Posterior vena cava (tissue), 2 donors: ENCODE measurements at regions not wholly inside any gene's neighbourhood (a gene's known extent, or its start where the extent isn't known, plus 50 kb on each side); places are given as distances from the start of the nearest gene placed in this dataset.
"Not testable (repeated sequence)": the region's sequence is repeated elsewhere in the genome, so short reads cannot be mapped to it uniquely, and the experiment has no call there.

ENCODE experiments used
- DNase-seq: peaks from one replicate; pipeline ENCODE4 v3.0.0-alpha.2; 2020; ENCODE audit warnings: low spot score
- intact Hi-C, 2 donors: fragments of 100-400 bp; cut with DNase I; formaldehyde crosslinking; loops; one replicate each; pipeline versions ENCODE4 v1.14.1 to v1.14.2; 2022 to 2023
- donor health status: DM: yes; HTN: yes; CAD: no.
- donor health status: DM: yes; HTN: yes; CAD: no.

DNA sequence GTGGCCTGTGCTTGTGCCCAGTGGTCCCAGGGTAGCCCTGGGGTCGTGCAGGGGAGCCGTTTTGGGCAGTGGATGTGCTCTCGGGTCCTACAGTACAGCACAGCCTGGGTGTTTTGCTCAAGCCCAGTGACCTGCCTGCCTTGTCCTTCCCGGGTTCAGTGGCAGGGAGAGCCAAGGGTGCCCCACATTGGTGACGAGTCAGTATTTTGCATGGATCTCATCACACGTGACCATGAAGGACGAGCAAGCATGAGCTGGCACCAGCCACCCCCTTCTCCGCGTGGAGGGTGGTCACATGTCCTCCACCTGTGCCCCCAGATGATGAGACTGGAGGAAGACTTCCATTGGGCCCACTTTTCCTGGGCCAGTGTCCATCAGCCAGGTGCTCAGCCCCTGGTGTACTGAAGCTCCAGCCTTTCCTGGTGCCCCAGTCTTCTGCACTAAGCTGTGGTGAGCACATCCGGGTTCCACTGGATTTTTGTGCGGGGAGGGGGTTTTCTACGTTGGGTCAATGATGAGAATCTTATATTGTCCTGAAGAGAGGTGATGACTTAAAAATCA is 197.5 kb downstream of the UBE3A start:
- DNase-seq = peak; percentile 59
- intact Hi-C loops = loop anchor here in 1 of 2 donors (5.0 kb wide), 1 partner anchor 954 kb away; no protein-coding TSS in a partner anchor

DNA sequence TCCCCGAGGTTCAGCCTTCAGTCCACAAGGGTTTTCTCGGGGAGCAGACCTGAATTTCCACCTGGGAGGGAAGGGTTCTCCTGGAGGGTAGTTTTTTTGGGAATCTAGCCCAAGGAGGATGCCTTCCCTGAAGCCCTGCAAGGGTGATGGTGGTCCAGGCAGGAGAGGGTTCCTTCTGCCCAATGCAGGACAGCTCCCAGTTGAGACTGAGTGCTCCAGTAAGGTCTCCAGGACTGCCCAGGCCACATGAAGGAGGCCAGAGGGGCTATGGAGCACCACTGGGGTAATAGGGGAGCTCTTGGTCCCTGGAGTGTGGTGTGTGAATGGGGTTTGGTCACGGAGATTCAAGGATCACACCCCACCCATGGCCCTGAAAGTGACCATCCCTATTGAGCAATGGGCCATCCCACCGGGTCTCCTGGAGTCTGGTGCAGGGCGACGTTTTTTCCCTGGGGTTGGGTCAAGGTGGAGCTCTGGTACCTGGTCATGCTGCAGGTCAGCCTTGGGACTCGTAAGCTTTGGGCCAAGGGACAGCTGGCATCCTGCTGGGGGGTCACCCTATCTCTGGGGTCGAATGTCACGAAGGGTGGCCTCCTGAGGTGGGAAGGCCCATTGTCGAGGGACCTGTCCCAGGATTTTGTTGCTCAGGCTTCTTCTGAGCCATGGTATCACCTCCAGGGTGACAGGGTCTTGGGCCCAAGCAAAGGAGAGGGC is 196.5 kb downstream of the UBE3A start:
- peak; percentile 42 for DNase-seq
- intact Hi-C loops = loop anchor here in 1 of 2 donors (5.0 kb wide), 1 partner anchor 955 kb away; no protein-coding TSS in a partner anchor

DNA sequence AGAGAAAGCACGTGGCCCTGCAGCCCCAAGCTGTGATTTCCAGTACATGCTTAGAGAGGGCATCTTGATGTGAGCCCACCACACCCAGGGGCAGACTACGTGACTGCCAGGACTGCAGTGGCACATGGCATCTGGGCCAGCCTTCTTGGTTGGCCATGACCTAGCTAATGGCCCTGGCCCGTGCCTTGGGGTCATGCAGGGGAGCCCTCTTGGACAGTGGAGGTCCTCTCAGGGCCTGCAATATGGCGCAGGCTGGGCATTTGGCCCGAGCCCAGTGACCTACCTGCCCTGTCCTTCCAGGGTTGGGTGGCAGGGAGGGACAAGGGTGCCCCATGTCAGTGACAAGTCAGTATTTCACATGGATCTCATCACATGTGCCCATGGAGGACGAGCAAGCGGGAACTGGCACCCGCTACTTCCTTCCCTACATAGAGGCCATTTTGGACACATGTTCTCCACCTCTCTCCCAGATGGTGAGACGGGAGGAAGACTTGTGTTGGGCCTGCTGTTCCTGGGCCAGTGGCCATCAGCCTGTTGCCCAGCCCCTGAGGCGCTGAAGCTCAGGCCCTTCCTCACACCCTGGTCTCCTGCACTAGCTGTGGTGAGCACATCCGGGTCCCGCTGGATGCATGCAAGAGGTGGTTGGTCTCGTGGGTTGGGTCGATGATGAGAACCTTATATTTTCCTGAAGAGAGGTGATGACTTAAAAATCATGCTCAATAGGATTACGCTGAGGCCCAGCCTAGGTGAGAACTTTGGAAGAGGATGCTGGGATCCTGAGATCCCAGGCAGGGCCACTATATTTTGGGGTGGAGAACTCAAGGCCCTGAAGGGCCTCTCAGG is 195.6 kb downstream of the UBE3A start:
- intact Hi-C loops = loop anchor here in 1 of 2 donors (5.0 kb wide), 1 partner anchor 956 kb away; no protein-coding TSS in a partner anchor
- DNase-seq = peak; percentile 63

DNA sequence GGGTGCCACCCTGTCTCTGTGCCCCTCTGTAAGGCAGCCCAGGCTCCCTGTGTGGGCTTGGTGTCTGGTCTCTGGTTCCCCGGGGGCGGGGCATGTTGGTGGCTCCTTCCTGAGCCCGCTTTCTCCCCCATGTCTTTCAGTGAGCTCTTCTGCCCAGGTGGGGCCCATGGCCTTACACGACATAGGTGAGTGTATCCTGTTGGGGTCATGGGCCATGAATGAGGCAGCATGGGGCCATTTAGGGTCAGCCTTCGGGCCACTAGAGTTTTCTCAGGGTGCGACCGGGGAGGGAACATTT is 195.1 kb downstream of the UBE3A start:
- intact Hi-C loops = loop anchor here in 1 of 2 donors (5.0 kb wide), 1 partner anchor 956 kb away; no protein-coding TSS in a partner anchor

DNA sequence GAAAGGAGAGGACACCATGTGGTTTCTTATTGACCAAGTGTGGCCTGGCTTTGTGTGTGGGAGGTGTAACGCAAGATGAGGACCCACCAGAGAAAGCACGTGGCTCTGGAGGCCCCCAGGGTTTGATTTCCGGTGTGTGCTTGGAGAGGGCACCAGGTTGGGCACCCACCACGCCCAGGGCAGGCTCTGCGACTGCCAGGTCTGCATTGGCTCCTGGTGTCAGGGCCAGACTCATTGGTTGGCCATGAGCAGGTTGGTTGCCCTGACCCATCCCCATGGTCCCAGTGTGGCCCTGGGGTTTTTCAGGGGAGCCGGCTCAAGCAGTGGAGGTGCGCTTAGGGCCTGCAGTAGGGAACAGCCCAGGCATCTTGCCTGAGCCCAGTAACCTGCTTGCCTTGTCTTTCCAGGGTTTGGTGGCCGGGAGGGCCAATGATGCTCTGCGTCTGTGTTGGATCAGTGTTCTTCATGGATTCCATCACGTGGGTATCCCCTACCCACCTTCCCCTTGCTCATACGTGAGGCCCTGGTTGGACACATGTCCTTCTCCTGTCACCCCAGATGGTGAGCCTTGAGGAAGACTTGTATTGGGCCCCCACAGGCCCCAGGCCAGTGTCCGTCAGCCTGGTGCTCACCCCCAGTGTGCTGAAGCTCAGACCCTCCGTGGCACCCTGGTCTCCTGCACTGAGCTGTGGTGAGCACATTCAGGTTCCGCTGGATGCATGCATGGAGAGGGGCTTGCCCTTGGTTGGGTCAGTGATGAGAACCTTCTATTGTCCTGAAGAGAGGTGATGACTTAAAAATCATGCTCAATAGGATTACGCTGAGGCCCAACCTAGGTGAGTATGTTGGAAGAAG is 193.9 kb downstream of the UBE3A start:
- intact Hi-C loops = loop anchor here in 1 of 2 donors (5.0 kb wide), 1 partner anchor 958 kb away; no protein-coding TSS in a partner anchor
- peak; percentile 54 for DNase-seq

More for the DNA sequence above, 195.1 kb downstream of the UBE3A start:
- DNase-seq = peak; percentile 63

DNA sequence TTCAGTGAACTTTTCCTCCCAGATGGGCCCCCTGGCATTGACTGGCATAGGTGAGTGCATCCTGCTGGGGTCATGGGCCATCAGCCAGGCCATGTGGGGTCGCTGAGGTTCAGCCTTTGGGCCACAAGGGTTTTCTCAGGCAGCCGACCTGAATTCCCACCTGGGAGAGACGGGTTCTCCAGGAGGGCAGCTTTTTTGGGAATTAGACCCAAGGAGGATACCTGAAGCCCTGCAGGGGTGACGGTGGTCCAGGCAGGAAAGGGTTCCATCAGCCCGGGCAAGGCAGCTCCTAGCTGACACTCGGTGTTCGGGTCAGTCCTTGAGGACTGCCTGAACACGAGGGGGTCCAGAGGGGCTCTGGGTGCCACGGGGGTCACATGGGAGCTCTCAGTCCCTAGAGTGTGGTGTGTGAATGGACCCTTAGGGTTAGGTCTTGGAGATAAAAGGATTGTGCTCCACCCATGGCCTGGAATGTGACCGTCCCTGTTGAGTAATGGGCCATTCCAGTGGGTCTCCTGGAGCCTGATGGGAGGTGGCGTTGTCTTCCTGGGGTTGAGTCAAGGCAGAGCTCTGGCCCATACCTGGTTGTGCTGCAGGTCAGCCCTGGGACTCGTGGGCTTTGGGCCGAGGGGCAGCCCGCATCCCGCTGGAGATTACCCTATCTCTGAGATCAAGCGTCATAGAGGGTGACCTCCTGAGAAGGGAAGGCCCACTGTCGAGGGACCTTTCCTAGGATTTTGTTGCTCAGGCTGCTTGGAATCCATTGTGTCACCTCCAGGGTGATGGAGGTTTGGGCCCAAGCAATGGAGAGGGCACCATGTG is 192.8 kb downstream of the UBE3A start:
- intact Hi-C loops = no loop called here
- peak; percentile 64 for DNase-seq

DNA sequence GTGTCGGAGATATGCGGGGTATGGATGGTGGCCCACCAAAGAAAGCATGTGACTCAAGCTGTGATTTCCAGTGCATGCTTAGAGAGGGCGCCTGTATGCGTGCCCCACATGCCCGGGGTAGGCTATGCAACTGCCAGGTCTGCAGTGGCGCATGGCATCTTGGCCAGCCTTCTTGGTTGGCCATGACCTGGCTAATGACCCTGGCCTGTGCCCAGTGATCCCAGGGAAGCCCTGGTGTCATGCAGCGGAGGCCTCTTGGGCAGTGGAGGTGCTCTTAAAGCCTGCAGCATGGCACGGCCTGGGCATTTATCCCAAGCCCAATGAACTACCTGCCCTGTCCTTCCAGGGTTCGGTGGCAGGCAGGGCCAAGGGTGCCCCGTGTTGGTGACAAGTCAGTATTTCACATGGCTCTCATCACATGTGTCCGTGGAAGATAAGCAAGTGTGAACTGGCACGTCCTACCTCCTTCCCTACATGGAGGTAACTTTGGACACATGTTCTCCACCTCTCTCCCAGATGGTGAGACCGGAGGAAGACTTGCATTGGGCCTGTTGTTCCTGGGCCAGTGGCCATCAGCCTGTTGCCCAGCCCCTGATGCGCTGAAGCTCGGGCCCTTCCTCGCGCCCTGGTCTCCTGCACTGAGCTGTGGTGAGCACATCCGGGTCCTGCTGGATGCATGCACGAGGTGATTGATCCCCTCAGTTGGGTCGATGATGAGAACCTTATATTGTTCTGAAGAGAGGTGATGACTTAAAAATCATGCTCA is 192.0 kb downstream of the UBE3A start:
- peak; percentile 78 for DNase-seq
- intact Hi-C loops = no loop called here

DNA sequence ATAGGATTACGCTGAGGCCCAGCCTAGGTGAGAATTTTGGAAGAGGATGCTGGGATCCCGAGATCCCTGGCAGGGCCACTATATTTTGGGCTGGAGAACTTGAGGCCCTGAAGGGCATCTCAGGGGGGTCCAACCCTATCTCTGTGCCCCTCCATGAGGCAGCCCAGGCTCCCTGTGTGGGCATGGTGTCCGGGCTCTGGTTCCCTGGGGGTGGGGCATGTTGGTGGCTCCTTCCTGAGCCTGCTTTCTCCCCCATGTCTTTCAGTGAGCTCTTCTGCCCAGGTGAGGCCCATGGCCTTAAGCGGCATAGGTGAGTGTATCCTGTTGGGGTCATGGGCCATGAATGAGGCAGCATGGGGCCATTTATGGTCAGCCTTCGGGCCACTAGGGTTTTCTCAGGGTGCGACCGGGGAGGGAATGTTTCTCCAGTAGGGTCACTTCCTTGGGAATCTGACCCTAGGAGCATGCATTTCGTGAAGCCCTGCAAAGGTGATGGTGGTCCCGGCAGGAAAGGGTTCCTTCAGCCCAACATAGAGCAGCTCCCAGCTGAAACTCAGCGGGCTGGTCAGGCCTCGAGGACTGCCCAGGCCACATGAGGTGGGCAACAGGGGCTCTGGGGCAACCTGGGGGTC is 191.3 kb downstream of the UBE3A start:
- DNase-seq = peak; percentile 74

DNA sequence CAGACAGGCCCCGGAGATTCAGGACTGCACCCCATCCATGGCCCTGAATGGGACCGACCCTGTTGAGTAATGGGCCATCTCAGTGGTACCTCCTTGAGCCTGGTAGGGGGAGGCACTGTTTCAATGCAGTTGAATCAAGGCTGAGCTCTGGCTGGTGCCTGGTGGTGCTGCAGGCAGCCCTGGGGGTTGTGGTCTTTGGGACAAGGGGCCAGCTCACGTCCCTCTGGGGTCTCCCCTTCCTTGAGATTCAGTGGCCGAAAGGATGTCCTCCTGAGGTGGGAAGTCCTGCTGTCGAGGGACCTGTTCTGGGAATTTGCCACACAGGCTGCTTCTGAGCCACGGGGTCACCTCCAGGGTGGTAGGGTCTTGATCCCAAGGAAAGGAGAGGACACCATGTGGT is 190.7 kb downstream of the UBE3A start:
- intact Hi-C loops = not testable (repeated sequence)
- DNase-seq = peak; percentile 37

More for the DNA sequence above, 191.3 kb downstream of the UBE3A start:
- intact Hi-C loops = no loop called here

DNA sequence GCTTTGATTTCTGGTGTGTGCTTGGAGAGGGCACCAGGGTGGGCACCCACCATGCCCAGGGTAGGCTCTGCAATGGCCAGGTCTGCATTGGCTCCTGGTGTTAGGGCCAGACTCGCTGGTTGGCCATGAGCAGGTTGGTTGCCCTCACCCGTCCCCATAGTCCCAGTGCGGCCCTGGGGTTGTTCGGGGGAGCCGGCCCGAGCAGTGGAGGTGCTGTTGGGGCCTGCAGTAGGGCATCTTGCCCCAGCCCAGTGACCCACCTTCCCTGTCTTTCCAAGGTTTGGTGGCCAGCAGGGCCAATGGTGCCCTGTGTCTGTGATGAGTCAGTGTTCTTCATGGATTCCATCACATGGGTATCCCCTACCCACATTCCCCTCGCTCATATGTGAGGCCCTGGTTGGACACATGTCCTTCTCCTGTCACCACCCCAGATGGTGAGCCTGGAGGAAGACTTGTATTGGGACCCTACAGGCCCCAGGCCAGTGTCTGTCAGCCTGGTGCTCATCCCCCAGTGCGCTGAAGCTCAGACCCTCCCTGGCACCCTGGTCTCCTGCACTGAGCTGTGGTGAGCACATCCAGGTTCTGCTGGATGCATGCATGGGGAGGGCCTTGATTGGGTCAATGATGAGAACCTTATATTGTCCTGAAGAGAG is 190.1 kb downstream of the UBE3A start:
- intact Hi-C loops = no loop called here
- peak; percentile 71 for DNase-seq

DNA sequence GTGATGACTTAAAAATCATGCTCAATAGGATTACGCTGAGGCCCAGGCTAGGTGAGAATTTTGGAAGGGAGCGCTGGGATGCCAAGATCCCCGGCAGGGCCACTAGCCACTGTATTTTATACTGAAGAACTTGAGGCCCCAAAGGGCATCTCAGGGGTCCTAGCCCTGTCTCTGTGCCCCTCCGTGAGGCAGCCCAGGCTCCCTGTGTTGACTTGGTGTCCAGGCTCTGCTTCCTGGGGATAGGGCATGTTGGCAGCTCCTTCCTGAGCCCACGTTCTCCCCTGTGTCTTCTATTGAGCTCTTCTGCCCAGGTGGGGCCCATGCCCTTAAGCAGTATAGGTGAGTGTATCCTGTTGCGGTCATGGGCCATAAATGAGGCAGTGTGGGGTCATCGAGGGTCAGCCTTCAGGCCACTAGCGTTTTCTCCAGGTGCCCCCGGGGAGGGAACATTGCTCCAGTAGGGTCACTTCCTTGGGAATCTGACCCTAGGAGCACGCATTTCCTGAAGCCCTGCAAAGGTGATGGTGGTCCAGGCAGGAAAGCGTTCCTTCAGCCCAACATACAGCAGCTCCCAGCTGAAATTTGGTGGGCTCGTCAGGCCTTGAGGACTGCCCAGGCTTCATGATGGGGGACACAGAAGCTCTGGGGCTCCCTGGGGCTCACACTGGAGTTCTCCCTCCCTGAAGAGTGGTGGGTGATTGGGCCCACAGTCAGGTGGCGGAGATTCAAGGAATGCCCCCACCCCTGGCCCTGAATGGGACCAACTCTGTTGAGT is 189.4 kb downstream of the UBE3A start:
- peak; percentile 38 for DNase-seq
- intact Hi-C loops = no loop called here

DNA sequence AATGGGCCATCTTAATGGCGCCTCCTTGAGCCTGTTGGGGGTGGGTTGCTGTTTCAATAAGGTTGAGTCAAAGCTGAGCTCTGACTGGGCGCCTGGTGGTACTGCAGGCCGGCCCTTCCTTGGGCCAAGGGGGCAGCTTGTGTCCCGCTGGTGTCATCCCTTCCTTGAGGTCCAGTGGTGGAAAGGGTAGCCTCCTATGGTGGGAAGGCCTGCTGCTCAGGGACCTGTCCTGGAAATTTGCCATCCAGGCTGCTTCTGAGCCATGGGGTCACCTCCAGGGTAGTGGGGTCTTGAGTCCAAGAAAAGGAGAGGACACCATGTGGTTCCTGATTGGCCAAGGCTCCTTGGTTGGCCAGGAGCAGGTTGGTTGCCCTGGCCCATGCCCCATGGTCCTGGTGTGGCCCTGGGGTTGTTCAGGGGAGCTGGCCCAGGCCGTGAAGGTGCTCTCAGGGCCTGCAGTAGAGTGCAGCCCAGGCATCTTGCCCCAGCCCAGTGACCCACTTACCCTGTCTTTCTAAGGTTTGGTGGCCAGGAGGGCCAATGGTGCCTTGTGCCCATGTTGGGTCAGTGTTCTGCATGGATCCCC is 188.7 kb downstream of the UBE3A start:
- DNase-seq = peak; percentile 64
- intact Hi-C loops = no loop called here

DNA sequence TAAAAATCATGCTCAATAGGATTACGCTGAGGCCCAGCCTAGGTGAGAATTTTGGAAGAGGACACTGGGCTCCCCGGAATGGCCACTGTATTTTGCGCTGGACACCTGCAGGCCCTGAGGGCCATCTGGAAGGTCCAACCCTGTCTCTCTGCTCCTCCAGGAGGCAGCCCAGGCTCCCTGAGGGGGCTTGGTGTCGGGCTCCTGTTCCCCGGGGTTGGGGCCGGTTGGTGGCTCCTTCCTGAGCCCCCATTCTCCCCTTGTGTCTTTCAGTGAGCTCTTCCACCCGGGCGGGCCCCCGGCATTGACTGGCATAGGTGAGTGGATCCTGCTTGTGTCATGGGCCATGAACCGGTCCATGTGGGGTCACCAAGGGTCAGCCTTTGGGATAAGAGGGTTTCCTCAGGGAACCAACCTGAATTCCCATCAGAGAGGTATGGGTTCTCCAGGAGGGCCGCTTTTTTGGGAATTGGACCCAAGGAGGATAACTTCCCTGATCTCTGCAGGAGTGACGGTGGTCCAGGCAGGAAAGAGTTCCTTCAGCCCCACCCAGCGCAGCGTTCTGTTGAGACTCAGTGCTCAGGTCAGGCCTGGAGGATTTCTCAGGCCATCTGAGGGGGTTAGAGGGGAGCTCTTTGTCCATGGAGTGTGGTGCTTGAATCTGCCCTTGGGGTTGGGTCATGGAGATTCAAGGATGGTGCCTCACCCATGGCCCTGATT is 187.8 kb downstream of the UBE3A start:
- intact Hi-C loops = no loop called here
- peak; percentile 68 for DNase-seq

DNA sequence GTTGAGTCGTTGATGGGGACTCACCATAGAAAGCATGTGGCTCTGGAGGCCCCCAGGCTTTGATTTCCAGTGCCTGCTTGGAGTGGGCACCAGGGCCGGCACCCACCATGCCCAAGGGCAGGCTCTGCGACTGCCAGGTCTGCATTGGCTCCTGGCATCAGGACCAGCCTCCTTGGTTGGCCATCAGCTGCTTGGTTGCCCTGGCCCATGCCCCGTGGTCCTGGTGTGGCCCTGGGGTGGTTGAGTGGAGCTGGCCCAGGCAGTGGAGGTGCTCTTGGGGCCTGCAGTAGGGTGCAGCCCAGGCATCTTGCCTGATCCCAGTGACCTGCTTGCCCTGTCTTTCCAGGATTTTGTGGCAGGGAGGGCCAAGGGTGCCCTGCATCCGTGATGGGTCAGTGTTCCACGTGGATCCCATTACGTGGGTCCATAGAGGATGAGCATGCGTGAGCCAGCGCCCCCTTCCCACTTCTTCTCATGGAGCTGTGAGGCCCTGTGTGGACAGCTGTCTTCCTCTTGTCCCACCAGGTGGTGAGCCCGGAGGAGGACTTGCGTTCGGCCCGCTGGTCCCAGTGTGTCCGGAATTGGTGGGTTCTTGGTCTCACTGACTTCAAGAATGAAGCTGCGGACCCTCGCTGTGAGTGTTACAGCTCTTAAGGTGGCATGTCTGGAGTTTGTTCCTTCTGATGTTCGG is 187.0 kb downstream of the UBE3A start:
- DNase-seq = peak; percentile 64
- intact Hi-C loops = no loop called here
